ENCODE measurements at regions not wholly inside any gene's neighbourhood (a gene's known extent, or its start where the extent isn't known, plus 50 kb on each side); places are given as distances from the start of the nearest gene placed in this dataset.

DNA sequence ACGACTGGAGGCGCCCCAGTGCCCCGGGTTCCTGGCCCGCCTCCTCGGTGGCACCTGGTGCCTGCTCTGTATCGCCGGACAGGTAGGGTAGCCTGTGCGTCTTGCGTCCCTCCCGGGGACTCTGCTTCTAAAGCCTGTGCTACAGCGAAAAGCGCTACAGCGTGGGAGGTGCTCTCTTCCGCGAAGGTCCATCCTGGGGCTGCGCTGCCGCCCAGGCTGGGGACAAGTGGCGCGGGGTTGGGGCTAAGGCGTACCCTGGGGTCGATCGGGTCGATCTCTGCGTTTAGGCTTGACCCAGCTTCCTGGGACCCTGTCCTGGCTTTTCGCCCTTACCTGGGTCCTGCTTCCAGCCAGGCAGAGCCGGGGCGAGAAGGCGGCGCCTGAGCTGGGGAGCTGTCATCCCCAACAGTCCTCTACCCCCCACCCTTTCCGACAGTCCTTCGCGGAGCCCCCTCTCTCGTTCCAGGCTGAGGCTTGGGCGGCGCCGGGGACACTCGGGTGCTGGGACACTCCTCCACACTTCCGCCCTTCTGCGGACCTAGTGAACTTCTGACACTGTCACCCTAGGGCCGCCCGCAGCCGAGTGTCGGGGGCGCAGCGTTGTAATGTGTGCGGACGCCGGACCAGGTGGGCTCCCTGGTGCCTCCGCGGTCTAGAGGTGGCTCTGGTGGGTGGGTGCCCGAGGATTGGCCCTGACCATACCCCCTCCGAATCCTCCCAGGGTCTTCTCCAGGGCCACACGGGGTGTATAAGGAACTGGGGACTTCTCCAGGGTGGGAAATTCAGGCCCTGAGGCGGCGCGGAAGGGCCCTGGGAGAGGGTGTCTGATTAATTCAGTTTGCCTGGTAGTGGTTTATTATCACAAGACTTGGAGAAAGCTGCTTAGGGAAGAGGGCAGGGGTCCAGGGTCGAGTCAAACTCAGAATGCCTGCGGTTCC, 328.2 kb downstream of the SH3GL2 start (continued):
- TF ChIP-seq, protein P1, sequence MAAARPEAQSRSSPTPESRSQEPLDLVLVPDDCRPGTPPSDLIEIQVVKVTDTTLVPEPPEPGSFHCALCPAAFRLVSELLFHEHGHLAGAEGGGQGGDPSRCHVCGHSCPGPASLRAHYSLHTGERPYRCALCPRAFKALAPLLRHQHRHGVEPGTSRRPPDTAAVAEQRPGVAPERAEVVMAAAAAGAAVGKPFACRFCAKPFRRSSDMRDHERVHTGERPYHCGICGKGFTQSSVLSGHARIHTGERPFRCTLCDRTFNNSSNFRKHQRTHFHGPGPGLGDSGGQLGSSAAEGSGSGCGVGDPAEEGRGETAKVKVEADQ (CRISPR knock-in tag; IDR thresholded peaks at IDR 0.05; ENCODE audit: borderline replicate concordance) = no peak
- TF ChIP-seq ZNF607 (CRISPR knock-in tag; IDR thresholded peaks at IDR 0.05; ENCODE audit: borderline replicate concordance) = no peak
- TF ChIP-seq MED8 (CRISPR knock-in tag; IDR thresholded peaks at IDR 0.05; ENCODE audit: insufficient replicate concordance) = no peak

DNA sequence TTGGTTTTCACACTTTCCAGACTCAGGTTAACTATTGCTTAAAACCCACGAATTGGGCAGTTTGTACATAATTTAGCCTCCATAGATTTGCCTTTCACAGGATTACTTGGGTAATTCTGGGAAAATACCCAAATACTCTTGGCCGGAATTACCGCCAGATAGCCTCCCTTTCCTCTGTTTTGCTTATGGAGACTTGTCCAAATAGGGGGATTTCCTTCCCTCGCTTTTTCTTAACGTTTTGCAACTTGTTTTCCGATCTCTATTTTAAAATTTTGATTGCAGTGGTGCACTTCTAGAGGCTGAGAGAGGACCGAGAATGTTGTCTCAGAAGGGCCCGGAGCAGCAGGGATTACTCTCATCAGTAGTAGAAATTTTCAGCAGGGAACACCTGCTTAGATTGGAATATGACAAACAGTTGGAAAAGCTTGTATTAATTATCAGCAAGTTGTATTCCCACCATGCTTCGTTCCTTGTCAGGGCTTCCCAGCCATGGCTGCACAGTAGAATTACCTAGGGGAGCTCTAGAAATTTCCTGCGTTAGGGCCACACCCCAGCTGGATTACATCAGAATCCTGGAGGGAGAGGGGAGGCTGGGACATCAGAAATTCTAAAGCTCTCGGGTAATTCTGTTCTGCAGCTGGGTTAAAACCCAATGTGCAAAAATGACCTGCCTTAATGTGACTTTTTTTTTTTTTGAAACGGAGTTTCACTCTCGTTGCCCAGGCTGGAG, 329.1 kb downstream of the SH3GL2 start:
- Histone ChIP-seq H3K27me3 (ENCODE audit: control insufficient read depth in 1 of 2, insufficient read depth in 2 of 2, low read length in 2 of 2) (no peaks in the 10 kb centered on the region; a peak in 1 of 5 replicates), H3K4me1 (ENCODE audit: insufficient read depth, low read length) (no peaks in the 10 kb centered on the region), H3K4me3 (replicated peaks in 1 of 3; ENCODE audit: insufficient read depth in 1 of 3, low read depth in 2 of 3, low read length in 3 of 3) (no peak overlapping the region), H3K9me3 (ENCODE audit: low read length) (no peaks in the 10 kb centered on the region), H3K9ac (ENCODE audit: insufficient read depth, low read depth, low read length) (no peak overlapping the region), H3K27ac (ENCODE audit: extremely low read length, insufficient read depth, low read length) (no peak overlapping the region), H2AFZ (ENCODE audit: low read length) (no peak overlapping the region), H3K79me2 (ENCODE audit: insufficient read depth, low read length) (no peaks in the 10 kb centered on the region), H3K4me2 (ENCODE audit: low read depth, low read length) (no peak overlapping the region), H3K36me3 (replicated peaks in 1 of 2; ENCODE audit: control insufficient read depth in 1 of 2, insufficient read depth in 2 of 2, low read length in 2 of 2) (no peaks in the 10 kb centered on the region), H4K20me1 (ENCODE audit: insufficient read depth, low read length) (no peaks in the 10 kb centered on the region)
- no TSS peak for BruUV-seq (replicated peaks)
- CTCF ChIA-PET (ENCODE audit: low intra/inter-chr PET ratio, low total read pairs) = no interaction called here
- POLR2A ChIA-PET = no interaction called here
- ATAC-seq (no peak), DNase-seq (ENCODE audit: low spot score) (no peak), FAIRE-seq (no peak)
- 22% methylated on average over 13 of the region's 13 CpGs for WGBS (ENCODE audit: low lambda C conversion rate)
- intact Hi-C loops (cut with micrococcal nuclease; ENCODE audit: unreplicated experiment) = no loop called here
- in situ Hi-C loops (cut with HindIII; ENCODE audit: extremely low pct_ligation_motif_present, low pct_unique_long_range_greater_than_20kb) = no loop called here
- TF ChIP-seq, protein P2, sequence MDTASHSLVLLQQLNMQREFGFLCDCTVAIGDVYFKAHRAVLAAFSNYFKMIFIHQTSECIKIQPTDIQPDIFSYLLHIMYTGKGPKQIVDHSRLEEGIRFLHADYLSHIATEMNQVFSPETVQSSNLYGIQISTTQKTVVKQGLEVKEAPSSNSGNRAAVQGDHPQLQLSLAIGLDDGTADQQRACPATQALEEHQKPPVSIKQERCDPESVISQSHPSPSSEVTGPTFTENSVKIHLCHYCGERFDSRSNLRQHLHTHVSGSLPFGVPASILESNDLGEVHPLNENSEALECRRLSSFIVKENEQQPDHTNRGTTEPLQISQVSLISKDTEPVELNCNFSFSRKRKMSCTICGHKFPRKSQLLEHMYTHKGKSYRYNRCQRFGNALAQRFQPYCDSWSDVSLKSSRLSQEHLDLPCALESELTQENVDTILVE (CRISPR knock-in tag; IDR thresholded peaks at IDR 0.05) = no peak
- TF ChIP-seq ZNF883 (CRISPR knock-in tag; IDR thresholded peaks at IDR 0.05; ENCODE audit: not compliant biosample characterization) (no peak), CEBPG (CRISPR knock-in tag; IDR thresholded peaks at IDR 0.05) (no peak), ZC3H4 (CRISPR knock-in tag; IDR thresholded peaks at IDR 0.05; ENCODE audit: borderline replicate concordance) (no peak), ELF4 (CRISPR knock-in tag; IDR thresholded peaks at IDR 0.05; ENCODE audit: borderline replicate concordance) (no peak), ZNF12 (CRISPR knock-in tag; IDR thresholded peaks at IDR 0.05) (no peak), ZFP36L2 (CRISPR knock-in tag; IDR thresholded peaks at IDR 0.05) (no peak), SMAD1 (CRISPR knock-in tag; IDR thresholded peaks at IDR 0.05; ENCODE audit: borderline replicate concordance, low read depth) (no peak), ZMYM3 (CRISPR knock-in tag; IDR thresholded peaks at IDR 0.05) (no peak), SP2 (CRISPR knock-in tag; IDR thresholded peaks at IDR 0.05) (no peak)
- TF ChIP-seq, protein P3, sequence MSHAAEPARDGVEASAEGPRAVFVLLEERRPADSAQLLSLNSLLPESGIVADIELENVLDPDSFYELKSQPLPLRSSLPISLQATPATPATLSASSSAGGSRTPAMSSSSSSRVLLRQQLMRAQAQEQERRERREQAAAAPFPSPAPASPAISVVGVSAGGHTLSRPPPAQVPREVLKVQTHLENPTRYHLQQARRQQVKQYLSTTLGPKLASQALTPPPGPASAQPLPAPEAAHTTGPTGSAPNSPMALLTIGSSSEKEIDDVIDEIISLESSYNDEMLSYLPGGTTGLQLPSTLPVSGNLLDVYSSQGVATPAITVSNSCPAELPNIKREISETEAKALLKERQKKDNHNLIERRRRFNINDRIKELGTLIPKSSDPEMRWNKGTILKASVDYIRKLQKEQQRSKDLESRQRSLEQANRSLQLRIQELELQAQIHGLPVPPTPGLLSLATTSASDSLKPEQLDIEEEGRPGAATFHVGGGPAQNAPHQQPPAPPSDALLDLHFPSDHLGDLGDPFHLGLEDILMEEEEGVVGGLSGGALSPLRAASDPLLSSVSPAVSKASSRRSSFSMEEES (CRISPR knock-in tag; IDR thresholded peaks at IDR 0.05) = no peak
- TF ChIP-seq, protein P4, sequence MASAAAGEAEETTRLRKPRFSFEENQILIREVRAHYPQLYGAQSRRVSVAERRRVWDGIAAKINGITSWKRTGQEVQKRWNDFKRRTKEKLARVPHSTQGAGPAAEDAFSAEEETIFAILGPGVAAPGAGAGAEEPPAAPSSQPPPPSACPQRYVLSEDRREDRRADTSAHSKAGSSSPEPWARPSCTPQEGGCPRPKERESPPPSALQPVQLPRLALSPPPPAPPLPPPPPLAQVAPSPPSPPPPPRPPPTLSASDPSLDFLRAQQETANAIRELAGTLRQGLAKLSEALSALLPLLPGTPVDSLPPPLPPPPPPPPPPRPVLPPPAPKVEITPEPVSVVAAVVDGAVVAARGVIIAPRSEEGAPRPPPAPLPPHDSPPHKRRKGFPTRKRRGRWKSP (CRISPR knock-in tag; IDR thresholded peaks at IDR 0.05) = no peak

Data from HepG2 (cell line).